ENCODE measurements at regions not wholly inside any gene's neighbourhood (a gene's known extent, or its start where the extent isn't known, plus 50 kb on each side); places are given as distances from the start of the nearest gene placed in this dataset.

DNA sequence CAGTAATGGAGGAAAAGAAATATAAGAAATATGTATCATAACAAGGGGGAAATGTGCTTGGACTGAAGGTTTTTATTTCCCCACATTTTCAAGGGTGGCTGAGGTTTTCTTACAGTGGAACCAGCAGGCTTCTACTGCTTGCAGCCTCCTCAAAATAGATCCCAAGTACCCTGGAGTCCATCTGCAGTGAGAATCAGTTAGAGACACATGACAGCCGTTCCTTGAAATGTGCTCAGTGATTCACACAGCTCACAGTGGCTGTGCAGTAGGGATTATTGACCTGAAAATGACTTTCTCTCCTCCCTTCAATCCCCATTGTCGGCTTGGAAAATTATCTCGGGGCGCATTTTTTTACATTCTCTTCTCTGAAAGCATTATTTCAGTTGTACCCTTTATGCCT, 832.0 kb downstream of the TLR4 start:
- TF ChIP-seq, protein P1, sequence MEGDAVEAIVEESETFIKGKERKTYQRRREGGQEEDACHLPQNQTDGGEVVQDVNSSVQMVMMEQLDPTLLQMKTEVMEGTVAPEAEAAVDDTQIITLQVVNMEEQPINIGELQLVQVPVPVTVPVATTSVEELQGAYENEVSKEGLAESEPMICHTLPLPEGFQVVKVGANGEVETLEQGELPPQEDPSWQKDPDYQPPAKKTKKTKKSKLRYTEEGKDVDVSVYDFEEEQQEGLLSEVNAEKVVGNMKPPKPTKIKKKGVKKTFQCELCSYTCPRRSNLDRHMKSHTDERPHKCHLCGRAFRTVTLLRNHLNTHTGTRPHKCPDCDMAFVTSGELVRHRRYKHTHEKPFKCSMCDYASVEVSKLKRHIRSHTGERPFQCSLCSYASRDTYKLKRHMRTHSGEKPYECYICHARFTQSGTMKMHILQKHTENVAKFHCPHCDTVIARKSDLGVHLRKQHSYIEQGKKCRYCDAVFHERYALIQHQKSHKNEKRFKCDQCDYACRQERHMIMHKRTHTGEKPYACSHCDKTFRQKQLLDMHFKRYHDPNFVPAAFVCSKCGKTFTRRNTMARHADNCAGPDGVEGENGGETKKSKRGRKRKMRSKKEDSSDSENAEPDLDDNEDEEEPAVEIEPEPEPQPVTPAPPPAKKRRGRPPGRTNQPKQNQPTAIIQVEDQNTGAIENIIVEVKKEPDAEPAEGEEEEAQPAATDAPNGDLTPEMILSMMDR (IDR thresholded peaks at IDR 0.05) = no peak
- no peak for TF ChIP-seq CEBPB (IDR thresholded peaks at IDR 0.05)
- no peak for TF ChIP-seq MAFK (IDR thresholded peaks at IDR 0.05; ENCODE audit: partially characterized antibody)
- no peak for TF ChIP-seq EP300 (IDR thresholded peaks at IDR 0.05)
- TF ChIP-seq, protein P2, sequence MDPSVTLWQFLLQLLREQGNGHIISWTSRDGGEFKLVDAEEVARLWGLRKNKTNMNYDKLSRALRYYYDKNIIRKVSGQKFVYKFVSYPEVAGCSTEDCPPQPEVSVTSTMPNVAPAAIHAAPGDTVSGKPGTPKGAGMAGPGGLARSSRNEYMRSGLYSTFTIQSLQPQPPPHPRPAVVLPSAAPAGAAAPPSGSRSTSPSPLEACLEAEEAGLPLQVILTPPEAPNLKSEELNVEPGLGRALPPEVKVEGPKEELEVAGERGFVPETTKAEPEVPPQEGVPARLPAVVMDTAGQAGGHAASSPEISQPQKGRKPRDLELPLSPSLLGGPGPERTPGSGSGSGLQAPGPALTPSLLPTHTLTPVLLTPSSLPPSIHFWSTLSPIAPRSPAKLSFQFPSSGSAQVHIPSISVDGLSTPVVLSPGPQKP (IDR thresholded peaks at IDR 0.05; ENCODE audit: low read depth, low read length) = no peak
- TF ChIP-seq, protein P3, sequence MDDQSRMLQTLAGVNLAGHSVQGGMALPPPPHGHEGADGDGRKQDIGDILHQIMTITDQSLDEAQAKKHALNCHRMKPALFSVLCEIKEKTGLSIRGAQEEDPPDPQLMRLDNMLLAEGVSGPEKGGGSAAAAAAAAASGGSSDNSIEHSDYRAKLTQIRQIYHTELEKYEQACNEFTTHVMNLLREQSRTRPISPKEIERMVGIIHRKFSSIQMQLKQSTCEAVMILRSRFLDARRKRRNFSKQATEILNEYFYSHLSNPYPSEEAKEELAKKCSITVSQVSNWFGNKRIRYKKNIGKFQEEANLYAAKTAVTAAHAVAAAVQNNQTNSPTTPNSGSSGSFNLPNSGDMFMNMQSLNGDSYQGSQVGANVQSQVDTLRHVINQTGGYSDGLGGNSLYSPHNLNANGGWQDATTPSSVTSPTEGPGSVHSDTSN (IDR thresholded peaks at IDR 0.05) = no peak

Data from A549 (cell line).